GM21447 (cell line): ENCODE measurements at regions not wholly inside any gene's neighbourhood (a gene's known extent, or its start where the extent isn't known, plus 50 kb on each side); places are given as distances from the start of the nearest gene placed in this dataset.

Experiments used
- ATAC-seq: cut with Tn5 transposase; IDR thresholded peaks from one replicate; pipeline ENCODE4 v1.9.1; 2021; ENCODE audit not compliant: unreplicated experiment

GRCh38 chr1:79692519-79692918 lies 686.0 kb upstream of the ADGRL4 start:
- ATAC-seq, result no peak

DNA sequence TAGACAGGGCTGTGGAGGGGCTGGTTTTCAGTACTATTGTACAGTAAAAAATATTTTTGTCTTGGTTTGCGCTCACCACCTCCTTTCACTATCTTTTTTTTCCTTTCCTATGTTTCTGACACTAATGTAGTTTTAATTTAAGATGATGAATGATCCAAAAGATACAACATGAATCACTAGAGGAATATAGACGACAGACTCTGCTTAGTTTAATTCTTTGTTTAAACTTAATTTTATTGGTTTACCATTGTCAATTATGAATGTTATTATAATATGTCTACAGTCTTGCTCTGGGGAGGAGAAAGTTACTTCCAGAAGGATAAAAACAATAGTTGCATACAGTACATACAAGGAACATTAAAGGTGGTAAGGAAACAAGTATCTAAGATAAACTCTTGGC lies 682.4 kb upstream of the ADGRL4 start:
- ATAC-seq, result no peak

GRCh38 chr1:79683420-79683819 lies 676.9 kb upstream of the ADGRL4 start:
- ATAC-seq, result no peak

- ATAC-seq, result no peak
Measured at GRCh38 chr1:79682478-79682877, 675.9 kb upstream of the ADGRL4 start.

DNA sequence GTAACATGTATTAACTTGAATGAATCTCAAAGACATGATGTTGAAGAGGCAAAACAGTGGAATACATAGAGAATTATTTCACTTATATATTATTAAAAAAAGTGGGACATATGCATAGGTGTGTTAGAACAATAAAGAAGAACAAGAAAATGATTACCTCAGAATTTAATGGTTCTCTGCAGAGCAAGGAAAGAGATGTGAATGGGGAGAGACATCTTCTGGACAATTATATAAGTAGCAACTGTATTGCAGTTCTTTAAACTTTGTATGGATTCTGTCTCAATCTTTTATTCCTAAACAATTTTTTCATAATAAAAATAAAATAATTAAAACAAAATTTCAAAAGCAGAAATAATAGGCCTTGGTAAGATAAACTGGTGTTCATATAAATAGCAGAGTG lies 674.9 kb upstream of the ADGRL4 start:
- ATAC-seq, result no peak

DNA sequence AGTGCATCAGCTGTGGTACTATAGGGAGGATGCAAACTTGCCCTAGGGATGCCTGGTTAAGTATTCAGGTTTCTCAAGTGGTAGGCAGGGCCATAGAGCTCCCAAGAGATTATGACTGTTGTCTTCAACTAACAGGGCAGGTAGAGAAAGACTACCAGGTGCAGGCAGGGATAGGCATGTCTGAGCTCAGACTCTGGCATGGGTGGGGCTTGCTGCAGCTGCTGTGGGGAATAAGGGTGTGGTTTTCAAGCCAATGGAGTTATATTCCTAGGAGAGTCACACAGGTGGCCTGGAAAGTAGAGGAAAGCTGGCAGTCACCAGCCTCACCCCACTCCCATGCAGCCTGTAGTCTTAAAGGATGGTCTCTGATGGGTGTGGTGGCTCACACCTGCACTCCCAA lies 673.4 kb upstream of the ADGRL4 start:
- no peak for ATAC-seq

DNA sequence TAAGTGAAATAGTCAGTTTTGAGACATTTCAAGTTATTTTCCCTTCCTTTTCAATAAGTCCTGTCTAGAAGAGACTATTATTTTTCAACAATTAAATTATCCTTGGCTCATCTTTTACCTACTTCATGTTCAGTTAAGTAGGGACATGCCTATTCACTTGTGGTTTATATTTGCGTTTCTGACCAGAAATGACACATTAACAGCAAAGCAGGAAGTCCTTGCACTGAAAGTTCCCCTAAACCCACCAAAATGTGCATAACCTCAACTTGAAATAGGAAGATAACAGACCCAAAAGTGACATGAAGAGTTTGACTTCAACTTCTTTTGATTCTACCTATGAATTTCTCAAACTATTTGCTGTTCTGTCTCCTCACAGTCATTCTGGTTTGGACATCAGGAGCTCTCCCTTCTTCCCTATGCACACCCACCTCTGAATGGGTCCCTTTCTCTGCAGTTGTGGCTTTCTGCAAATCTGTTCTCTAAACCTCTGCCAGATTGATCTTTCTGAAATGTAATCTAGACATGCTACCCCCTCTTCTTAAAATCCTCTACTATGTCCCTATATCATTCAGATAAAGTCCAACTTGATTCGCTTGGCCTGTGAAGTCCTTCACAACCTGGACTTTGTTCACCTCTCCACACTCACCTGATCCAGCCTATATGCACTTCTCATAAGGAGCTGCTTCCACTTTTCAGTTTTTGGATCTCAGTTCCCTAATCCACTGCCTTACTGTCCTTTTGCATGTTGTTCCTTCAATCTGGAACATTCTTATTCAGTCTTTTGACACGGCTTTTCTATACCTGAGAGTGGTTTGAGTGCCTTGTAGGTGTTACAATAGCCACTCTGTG lies 661.5 kb upstream of the ADGRL4 start:
- ATAC-seq, result peak; percentile 97

- ATAC-seq, result no peak
Measured at GRCh38 chr1:79667166-79667565, 660.6 kb upstream of the ADGRL4 start.

GRCh38 chr1:79663916-79664315 lies 657.4 kb upstream of the ADGRL4 start:
- no peak for ATAC-seq

GRCh38 chr1:79662596-79662995 lies 656.1 kb upstream of the ADGRL4 start:
- no peak for ATAC-seq

- no peak for ATAC-seq
Measured at GRCh38 chr1:79660129-79660528, 653.6 kb upstream of the ADGRL4 start.

GRCh38 chr1:79657951-79658658 lies 651.6 kb upstream of the ADGRL4 start:
- ATAC-seq, result no peak

DNA sequence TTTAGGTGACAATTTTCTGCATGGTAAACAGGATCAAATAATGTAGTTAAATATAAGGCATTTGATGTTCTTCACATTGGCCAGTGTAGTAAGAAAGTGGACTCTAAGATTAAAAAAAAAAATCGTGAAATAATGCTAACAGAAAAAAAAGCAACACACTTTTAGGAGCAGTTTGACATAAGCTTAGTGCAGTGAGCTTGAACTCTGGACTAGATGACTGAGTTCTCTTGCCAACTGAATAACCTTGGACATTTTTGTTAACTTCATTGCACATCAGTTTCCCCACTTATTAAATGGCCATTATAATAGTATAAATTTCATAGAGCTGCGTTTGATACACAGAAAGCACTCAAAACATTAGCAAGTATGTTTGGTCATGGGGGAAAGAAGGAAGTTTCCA lies 649.3 kb upstream of the ADGRL4 start:
- no peak for ATAC-seq

GRCh38 chr1:79652426-79652825 lies 645.9 kb upstream of the ADGRL4 start:
- ATAC-seq, result no peak

- ATAC-seq, result no peak
Measured at GRCh38 chr1:79648126-79648525, 641.6 kb upstream of the ADGRL4 start.

GRCh38 chr1:79646880-79647279 lies 640.4 kb upstream of the ADGRL4 start:
- no peak for ATAC-seq

DNA sequence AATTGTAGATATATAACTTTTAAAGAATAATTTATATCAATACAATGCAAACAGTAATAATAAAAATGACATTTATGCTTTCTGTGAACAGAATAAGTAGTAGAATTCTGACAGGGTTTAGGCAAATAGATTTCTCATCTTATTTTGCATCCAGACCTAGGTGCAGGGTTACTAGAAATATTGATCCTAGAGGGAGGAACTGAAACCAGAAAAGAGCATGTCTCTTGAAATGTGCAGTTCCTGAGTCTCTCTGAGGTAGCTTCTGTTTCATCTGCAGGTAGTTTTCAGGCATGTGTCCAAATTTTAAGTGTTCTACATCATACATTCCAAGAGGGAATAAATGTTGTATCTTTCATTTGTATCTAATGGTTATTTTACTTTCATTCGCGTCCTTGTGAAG lies 631.9 kb upstream of the ADGRL4 start:
- peak; percentile 98 for ATAC-seq

DNA sequence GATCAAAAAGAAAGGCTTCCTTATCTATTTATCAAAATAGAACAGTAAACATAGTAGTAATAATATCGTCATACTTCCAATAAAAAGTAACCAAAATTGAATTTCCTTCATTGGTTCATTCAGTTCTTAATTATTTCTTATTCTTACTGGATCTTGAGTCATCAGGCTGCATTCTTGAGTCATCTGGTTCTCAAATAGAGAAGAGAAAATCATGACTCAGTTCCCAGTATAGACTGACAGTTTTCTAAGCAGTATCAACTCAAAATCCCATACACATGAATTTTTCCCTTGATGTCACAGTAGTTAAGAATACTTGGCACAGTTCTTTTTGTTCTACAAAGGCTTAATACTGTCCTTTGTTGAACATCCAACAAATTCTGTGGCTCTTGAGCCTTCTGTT lies 626.9 kb upstream of the ADGRL4 start:
- ATAC-seq, result no peak

DNA sequence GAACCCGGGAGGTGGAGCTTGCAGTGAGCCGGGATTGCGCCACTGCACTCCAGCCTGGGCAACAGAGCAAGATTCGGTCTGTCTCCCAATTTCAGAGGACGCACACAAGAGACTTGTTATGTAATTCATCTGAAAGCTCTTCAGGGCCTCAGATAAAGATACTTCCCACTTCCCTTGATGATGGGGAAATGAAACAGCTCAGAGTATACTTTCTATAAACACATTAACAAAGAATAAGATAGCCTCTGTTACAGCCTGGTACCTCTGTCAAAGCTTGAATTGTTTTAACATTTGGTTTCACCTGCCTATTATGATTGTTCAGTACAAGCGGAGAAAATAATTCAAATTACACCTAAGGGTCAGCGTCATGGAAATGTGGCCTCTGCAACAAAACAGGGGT lies 622.9 kb upstream of the ADGRL4 start:
- ATAC-seq, result no peak

- no peak for ATAC-seq
Measured at GRCh38 chr1:79617777-79618176, 611.2 kb upstream of the ADGRL4 start.

GRCh38 chr1:79614762-79615161 lies 608.2 kb upstream of the ADGRL4 start:
- no peak for ATAC-seq

DNA sequence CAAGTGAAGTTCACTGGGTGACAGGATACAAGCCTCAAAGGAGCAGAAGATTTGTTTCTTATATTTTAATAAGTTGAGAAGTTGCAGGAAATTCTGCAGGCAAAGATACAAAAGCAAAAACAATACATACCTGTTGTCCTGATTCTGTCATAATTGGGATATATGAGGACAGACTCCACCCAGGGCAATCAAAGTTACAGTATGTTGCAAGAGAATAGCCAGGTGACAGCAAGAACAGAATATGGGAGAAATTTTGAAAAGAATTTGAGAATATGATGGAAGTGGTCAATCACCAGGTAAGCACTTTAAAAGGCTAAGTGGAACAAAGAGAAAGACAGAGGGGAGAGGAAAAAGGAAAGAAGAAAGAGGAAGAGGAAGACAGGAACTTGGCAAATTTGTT lies 607.6 kb upstream of the ADGRL4 start:
- no peak for ATAC-seq

- no peak for ATAC-seq
Measured at GRCh38 chr1:79613046-79613445, 606.5 kb upstream of the ADGRL4 start.
